Activated gamma-delta T cell treated with Interleukin-2 at 50 U/mL for 16 hours (primary cell): ENCODE measurements at regions not wholly inside any gene's neighbourhood (a gene's known extent, or its start where the extent isn't known, plus 50 kb on each side); places are given as distances from the start of the nearest gene placed in this dataset.

Experiments used
- DNase-seq: peaks from one replicate; pipeline ENCODE4 v3.0.0-alpha.2; 2020

GRCh38 chr11:115939731-115940421 is 435.7 kb upstream of the CADM1 start:
- DNase-seq, result no peak

DNA sequence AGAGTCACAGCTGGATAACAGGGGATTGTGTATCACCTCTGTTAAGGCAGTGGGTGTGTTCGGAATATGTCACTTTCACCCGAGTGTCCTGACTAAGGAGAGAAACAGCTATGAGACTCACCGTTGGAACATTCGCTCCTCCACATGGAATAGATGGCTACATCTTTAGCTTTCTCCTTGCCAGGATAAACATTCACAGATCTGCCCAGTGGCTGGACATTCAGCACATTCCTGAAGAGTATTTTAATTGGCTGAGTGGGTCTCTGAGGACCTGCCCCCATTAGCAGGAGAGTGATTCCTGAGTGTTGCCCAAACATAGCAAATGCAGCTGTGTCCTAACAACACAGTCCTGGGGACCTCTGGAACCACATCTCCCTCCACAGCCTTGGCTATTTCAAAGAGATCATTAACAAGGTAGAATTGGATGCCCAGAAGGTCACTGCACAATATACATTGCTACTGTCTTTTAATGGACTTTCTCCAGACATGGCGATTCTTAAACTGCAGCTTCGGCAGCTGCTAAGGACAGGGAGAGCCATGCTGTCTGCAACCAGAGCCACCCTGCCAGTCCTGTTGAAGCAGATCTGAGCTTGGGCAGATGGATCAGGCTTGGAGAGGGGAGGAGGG is 435.0 kb upstream of the CADM1 start:
- DNase-seq, result no peak

DNA sequence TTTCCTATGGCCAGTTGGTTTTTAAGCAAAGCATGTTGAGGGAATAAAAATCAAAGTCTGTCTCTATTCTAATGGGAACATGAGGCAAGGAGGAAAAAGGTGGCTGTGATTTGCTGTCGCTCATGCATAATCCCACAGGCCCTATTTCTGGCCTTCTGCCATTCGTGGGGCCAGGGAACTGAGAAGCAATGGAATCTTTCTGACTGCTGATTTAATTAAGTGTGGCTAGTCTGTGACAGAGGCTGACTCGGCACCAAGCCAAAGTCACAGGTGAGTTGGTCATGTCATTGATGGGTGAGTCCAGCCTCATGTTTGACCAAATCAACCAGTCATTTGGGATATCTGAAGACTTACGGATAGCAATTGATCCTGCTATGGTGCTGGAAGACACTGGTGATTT is 429.3 kb upstream of the CADM1 start:
- DNase-seq, result no peak

DNA sequence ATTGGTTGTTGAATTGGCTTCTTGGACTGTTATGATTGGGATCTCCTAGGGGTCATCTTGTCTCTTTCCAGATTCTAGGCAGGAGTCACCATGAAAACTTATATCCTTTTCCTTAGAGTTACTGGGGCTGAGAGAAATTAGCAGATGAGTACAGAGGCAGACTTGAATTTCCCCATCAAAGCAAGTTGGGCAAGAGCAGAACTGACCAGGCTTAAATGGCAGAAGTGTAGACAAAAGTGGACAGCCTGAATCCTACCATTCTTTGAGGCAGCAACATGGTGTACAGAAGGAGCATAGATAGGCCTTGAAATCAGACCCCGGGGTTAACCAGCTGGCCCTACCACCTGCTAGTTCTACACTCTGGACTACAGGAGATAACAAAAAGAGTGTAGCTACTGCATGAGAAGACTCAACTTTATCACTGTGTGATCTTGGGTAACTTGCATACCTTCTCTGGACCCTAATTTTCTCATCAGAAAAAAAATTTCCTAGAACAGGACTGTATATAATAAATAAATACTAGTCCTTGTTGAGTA is 427.4 kb upstream of the CADM1 start:
- DNase-seq, result no peak

GRCh38 chr11:115930886-115931547 is 426.8 kb upstream of the CADM1 start:
- DNase-seq, result no peak

DNA sequence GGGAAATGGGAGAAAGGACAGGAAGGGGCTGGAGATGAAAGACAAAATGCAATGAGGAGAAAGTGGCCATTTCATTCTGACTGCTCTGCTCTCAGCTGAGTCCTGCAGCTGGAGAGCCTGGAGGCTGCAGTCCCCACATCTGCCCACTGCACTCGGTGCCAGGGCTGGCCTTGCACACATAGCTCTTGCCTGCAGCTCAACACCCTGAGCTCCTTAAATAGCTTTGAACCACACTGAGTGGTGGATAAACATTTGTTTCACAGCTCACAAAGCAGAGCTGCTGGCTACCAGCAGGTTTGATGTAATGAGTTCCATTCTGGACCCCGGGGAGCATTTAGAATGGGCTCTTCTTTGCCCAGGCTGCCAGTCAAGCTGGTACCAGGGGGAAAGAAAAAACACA is 426.1 kb upstream of the CADM1 start:
- DNase-seq, result no peak

DNA sequence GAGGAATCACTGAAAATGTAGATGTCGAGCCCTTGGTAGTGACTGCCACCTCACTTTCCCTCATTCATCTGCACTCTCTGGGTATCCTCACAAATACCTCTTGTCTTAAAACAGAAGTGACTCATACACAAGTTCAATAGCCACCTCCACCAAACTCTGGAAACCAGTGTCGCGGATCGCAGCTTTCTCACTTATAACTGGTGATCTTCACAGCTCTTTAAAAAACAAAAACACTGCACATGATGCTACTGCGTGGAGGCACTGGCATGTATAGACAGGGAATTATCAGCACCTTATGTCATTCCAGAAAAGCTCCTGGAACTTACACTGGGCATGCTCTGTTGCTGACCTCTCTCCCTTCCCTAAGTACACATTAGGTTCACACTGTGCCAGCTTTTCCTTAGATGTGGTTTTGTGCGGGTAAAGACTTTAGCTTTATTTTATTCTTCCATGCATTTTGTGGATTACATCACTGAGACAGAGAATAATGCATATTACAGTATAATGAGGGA is 425.5 kb upstream of the CADM1 start:
- no peak for DNase-seq

GRCh38 chr11:115928811-115929210 is 424.6 kb upstream of the CADM1 start:
- DNase-seq, result no peak

DNA sequence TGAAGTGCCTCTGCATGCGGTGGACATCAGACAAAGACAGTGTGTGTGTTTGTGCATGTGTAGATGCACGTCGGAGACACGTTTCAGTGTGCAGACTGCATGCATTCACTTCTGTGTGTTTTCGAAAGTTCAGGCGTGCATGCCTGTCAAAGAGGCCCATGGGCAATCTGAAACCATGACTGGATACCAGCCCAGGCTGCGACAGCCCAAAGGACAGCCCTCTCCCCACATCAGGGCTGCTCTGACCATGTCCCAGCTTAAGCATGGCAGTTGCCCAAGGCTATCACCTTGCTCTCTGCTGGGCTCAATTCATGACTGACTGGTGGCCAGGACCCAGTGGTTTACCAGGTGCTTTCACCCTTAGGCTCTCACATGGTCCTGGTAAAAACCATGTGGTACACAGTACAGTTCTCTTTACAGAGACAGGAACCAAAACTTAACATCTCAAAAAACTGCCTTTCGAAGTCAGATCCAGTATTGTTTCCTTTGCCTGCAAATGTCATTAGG is 423.7 kb upstream of the CADM1 start:
- no peak for DNase-seq

DNA sequence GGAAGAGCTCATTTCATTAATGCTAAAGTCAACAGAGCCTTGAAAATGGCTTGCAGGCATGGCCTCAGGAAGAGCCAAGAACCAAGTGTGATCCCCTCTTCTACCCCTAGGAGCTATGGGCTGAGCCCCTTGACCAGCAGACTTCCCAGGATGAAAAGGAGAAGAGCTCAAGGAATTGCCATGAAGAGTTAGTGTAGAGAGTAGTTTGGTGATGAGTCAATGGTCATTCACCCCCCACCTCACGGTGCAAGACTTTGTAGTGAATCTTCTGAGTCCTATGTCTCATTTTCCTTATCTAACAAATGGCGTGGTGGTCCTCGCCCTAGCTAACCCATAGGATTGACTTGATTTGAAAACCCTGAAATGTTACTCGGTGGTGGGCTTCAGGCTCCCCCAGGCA is 422.4 kb upstream of the CADM1 start:
- DNase-seq, result no peak

DNA sequence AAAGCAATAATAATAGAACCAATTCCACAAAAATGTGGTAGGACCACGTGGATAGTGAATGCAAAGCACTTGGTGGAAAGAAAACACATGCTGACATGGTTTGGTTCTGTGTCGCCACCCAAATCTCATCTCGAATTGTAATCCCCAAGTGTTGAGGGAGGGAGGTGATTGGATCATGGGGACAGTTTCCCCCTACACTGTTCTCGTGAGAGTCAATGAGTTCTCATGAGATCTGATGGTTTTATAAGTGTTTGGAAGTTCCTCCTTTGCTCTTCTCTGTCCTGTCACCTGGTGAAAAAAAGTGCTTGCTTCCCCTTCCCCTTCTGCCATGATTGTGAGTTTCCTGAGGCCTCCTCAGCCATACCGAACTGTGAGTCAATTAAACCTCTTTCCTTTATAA is 421.9 kb upstream of the CADM1 start:
- DNase-seq, result no peak

DNA sequence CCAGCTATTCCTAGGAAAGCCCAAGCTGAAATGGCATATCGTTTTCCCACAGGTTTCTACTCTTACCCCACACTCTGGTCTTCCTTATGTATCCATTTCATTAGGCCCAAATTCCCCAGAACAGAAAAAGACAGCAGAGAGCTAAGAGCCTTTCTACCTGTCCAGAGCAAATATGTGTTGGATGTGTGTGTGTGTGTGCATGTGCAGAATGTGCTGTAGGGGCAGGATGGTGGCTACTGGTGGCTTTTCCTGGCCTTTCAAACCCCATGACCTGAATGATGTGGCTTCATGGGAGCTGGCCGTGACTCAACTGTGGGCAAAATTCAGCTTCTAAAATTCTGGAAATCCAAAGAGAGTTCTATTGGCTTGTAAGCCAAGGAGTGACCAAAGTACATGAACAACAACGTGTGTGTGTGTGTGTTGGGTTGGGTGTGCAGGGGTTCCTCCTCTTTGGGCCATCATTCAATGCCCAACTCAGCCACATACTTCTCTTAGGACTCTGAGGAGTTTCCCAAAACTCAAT is 421.4 kb upstream of the CADM1 start:
- no peak for DNase-seq

- DNase-seq, result no peak
Observed at GRCh38 chr11:115924744-115925567, 420.7 kb upstream of the CADM1 start.

GRCh38 chr11:115922876-115923275 is 418.7 kb upstream of the CADM1 start:
- DNase-seq, result no peak

DNA sequence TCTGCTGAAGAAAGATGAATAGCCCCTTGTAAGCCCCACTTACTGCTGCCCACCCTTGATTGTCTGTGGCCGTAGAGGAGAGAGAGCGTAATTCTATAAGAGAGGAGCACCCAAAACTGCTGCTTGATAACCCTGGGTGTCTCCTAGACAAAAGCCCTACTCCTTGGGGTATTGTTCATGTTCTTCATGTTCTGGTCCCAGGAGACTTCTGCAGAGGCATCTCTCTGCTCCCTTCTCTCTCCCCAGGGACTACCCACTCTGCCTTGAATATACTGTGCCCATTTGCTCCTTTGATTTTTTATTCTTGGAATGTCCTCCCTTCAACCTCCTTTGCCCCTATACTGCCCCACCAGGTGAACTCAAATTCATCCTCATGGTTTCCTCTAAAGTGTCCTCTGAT is 417.8 kb upstream of the CADM1 start:
- DNase-seq, result no peak

- DNase-seq, result no peak
Observed at GRCh38 chr11:115921540-115921939, 417.3 kb upstream of the CADM1 start.

DNA sequence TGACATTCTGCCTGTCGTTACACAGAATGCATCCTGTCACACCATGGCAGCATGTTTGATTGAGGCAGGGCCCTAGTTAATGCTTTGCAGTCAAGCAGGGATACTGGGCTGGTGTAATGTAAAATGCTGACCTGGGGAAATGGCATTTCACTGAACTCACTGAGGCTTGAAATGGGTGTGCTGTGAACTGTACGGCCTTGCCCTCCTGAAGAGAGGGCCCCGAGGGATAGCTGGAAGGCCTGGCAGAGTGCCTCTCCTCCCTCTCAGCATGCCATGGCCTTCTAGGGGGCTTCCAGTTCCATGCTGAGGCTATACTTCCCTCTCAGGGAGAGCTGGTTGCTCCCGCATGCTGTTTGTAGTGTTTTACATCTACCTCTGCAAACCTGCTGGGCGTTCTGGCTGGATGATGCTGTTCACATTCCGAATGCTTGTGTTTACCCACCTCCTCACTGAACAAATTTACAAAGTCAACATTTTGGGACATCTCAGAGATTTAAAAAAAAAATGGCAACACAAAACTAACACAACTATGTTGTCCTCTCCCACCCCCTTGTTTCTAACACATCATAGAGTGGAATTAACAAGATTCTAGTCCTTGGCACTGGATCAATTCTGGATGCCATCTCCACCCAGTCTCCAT is 416.7 kb upstream of the CADM1 start:
- DNase-seq, result no peak

DNA sequence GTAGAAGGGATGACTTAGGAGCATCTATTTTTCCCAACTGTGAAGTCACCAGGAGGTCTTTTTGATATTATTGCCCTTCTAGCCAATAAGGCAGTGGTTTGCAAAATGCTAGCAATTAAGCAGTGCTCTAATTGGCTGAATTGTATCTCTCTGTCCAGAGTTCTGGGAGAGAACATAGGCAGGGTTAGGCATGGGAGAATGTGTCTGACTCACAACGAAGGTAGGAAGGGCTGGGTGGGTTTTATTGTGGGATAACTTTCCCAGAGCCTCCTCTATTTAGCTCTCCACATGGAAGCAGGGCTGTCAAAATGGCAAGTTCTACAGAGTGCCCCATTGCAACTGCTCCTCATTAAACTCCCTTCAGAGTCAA is 415.9 kb upstream of the CADM1 start:
- DNase-seq, result no peak

- no peak for DNase-seq
Observed at GRCh38 chr11:115919341-115920091, 415.3 kb upstream of the CADM1 start.

- DNase-seq, result no peak
Observed at GRCh38 chr11:115918576-115918975, 414.4 kb upstream of the CADM1 start.

- no peak for DNase-seq
Observed at GRCh38 chr11:115916608-115917007, 412.4 kb upstream of the CADM1 start.
